ENCODE measurements at regions not wholly inside any gene's neighbourhood (a gene's known extent, or its start where the extent isn't known, plus 50 kb on each side); places are given as distances from the start of the nearest gene placed in this dataset.

DNA sequence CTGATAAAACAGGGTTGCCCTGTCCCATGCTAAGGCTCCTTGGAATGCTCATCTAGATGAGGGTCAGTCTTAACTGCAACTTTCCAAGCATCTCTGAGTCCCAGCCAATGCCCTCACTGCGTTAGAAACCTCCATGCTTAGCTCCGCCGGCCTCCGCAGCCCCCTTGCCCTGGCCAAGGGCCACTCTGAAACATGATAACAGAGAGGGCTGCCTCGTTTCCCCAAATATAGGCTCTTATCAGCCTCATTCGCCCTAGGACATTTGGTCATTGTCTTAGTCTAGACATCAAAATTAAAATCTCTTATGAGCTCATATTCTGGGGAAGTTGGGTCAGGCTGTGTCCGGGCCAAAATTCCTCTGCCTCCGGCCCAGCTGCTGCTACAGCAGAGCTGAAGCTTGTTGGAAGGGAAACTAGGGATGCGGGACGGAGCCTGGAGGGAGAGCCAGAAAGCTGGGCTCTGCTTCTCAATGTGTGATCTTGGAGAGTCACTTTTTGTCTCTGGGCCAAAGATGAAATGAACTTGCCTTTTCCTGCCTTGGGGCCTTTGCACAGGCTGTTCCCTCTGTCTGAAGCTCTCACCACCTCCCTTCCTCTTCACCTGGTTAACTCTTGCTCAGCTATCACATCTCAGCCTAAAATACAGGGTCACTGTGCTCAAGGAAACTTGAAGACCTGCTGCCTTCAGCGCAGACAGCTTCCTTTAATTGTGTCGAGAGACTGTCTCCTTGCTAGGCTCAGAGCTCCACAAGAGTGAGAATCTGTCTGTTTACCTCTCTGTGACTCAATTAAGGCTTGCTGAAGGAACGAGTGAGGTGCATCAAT, 191.3 kb downstream of the RGS3 start:
- H3K36me3 ChIP-seq (ENCODE audit: control insufficient read depth in 2 of 2, insufficient read depth in 2 of 2, low read length in 2 of 2), result no peaks in the 10 kb centered on the region
- no peaks in the 10 kb centered on the region for H3K9me3 ChIP-seq (ENCODE audit: control insufficient read depth in 2 of 2, low read length in 2 of 2)
- H3K27ac ChIP-seq (ENCODE audit: low read length), result peak overlapping the region; percentile 71
- peaks cover 28% of the 10 kb centered on the region for H3K4me1 ChIP-seq (ENCODE audit: control insufficient read depth, insufficient read depth, low read length)
- peak overlapping the region in 1 of 2 donors; percentile 42 for H3K9ac ChIP-seq (ENCODE audit: low read length in 2 of 2)
- H3K27me3 ChIP-seq (ENCODE audit: control insufficient read depth in 1 of 2, insufficient read depth in 2 of 2, low read length in 2 of 2), result peaks cover 0 to 6% of the 10 kb centered on the region in 2 donors
- H3K4me3 ChIP-seq (ENCODE audit: low read length in 2 of 2), result peak overlapping the region; percentile 4 to 35

DNA sequence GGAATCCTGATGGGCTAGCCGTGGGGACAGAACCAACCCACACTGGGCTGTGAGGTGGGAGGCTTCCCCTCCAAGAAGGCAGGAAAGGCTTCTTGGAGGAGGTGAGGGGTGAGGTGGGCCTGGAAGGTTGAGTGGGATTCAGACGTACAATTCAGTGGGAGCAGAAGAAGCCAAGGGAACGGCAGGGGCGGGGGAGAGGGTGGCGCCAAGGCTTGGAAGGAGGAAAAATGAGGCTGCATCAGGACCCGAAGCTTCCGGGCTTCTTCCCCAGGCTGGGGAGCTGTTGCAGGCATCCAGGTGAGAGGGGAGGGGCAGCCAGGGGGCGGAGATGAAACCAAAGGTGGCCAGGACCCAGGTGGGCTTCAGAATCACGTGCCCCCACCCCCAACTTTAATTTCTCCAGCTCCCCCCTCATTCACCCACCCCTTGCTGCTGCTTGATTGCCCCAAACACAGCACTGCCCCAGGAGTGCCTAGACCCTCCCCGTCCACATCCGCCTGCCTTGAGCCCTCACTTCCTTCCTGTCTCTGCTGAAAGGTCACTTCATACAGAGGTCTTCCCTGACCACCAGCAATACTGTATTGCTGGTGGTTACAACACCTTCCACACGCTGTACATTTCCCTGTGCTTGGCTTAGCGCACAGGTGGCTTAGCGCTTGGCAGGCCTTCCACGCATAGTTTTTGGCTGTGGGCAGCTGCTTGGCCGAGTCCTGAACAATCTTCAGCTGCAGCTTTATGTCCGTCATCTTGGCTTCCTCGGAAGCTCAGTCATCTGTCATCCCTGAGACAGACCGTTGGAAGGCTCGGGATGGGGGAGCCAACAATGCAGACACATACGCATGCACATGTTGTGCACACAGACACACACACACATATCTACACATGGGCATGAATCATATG, 193.5 kb downstream of the RGS3 start:
- no peak overlapping the region for H3K27ac ChIP-seq (ENCODE audit: low read length)
- no peaks in the 10 kb centered on the region for H3K9me3 ChIP-seq (ENCODE audit: control insufficient read depth in 2 of 2, low read length in 2 of 2)
- H3K4me1 ChIP-seq (ENCODE audit: control insufficient read depth, insufficient read depth, low read length), result peaks cover 28% of the 10 kb centered on the region
- no peaks in the 10 kb centered on the region for H3K36me3 ChIP-seq (ENCODE audit: control insufficient read depth in 2 of 2, insufficient read depth in 2 of 2, low read length in 2 of 2)
- peaks cover 0 to 13% of the 10 kb centered on the region in 2 donors for H3K27me3 ChIP-seq (ENCODE audit: control insufficient read depth in 1 of 2, insufficient read depth in 2 of 2, low read length in 2 of 2)
- H3K4me3 ChIP-seq (ENCODE audit: low read length in 2 of 2), result no peak overlapping the region
- H3K9ac ChIP-seq (ENCODE audit: low read length in 2 of 2), result no peak overlapping the region

- Histone ChIP-seq H3K27ac (ENCODE audit: low read length) (no peak overlapping the region), H3K36me3 (ENCODE audit: control insufficient read depth in 2 of 2, insufficient read depth in 2 of 2, low read length in 2 of 2) (no peaks in the 10 kb centered on the region), H3K4me3 (ENCODE audit: low read length in 2 of 2) (no peak overlapping the region), H3K9ac (ENCODE audit: low read length in 2 of 2) (peak overlapping the region in 1 of 2 donors; percentile 21), H3K4me1 (ENCODE audit: control insufficient read depth, insufficient read depth, low read length) (peaks cover 24% of the 10 kb centered on the region), H3K27me3 (ENCODE audit: control insufficient read depth in 1 of 2, insufficient read depth in 2 of 2, low read length in 2 of 2) (peaks cover 0 to 13% of the 10 kb centered on the region in 2 donors), H3K9me3 (ENCODE audit: control insufficient read depth in 2 of 2, low read length in 2 of 2) (no peaks in the 10 kb centered on the region)
Measured at GRCh38 chr9:113657765-113658544, 194.4 kb downstream of the RGS3 start.

DNA sequence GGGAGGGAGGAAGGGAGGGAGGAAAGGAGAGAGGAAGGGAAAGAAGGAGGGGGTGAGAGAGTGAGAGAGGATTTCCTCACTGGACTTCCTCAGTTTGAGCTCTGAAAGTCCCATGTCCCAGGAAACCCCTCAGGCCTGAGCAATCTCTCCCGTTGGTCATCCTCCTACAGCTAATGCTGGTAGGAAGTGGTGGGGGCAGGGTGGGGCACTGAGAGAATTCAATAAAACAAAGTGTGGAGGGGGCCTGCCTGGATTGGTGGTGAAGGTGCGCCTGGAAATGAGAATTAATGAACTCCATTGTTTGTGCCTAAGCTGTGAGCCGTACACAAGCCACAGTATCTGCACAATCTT, 195.0 kb downstream of the RGS3 start:
- peaks cover 0 to 15% of the 10 kb centered on the region in 2 donors for H3K27me3 ChIP-seq (ENCODE audit: control insufficient read depth in 1 of 2, insufficient read depth in 2 of 2, low read length in 2 of 2)
- H3K36me3 ChIP-seq (ENCODE audit: control insufficient read depth in 2 of 2, insufficient read depth in 2 of 2, low read length in 2 of 2), result no peaks in the 10 kb centered on the region
- H3K4me1 ChIP-seq (ENCODE audit: control insufficient read depth, insufficient read depth, low read length), result peaks cover 24% of the 10 kb centered on the region
- H3K9me3 ChIP-seq (ENCODE audit: control insufficient read depth in 2 of 2, low read length in 2 of 2), result no peaks in the 10 kb centered on the region
- H3K9ac ChIP-seq (ENCODE audit: low read length in 2 of 2), result no peak overlapping the region
- H3K27ac ChIP-seq (ENCODE audit: low read length), result no peak overlapping the region
- no peak overlapping the region for H3K4me3 ChIP-seq (ENCODE audit: low read length in 2 of 2)

GRCh38 chr9:113659039-113659438, 195.5 kb downstream of the RGS3 start:
- no peak overlapping the region for H3K4me3 ChIP-seq (ENCODE audit: low read length in 2 of 2)
- peaks cover 24% of the 10 kb centered on the region for H3K4me1 ChIP-seq (ENCODE audit: control insufficient read depth, insufficient read depth, low read length)
- H3K9me3 ChIP-seq (ENCODE audit: control insufficient read depth in 2 of 2, low read length in 2 of 2), result no peaks in the 10 kb centered on the region
- H3K9ac ChIP-seq (ENCODE audit: low read length in 2 of 2), result no peak overlapping the region
- peaks cover 0 to 15% of the 10 kb centered on the region in 2 donors for H3K27me3 ChIP-seq (ENCODE audit: control insufficient read depth in 1 of 2, insufficient read depth in 2 of 2, low read length in 2 of 2)
- no peaks in the 10 kb centered on the region for H3K36me3 ChIP-seq (ENCODE audit: control insufficient read depth in 2 of 2, insufficient read depth in 2 of 2, low read length in 2 of 2)
- H3K27ac ChIP-seq (ENCODE audit: low read length), result no peak overlapping the region

DNA sequence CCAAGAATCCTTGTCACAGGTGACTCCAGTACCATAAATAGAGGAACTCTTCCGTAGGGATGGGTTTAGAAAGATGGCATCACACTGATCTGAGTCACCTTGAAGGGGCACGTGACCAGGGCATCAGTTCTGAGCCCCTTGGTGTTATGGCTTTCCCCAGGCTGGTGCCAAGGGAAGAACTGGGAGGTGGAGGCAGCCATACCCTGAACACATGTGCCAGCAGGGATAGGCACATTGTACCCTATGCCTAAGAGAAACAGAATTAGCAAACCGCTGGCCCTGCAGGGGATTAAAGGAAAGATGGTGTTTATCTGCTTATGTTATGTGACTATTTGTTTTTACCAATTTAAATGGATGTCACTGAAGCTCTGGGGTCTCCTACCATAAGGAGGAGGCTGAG, 196.2 kb downstream of the RGS3 start:
- Histone ChIP-seq H3K9ac (ENCODE audit: low read length in 2 of 2) (no peak overlapping the region), H3K36me3 (ENCODE audit: control insufficient read depth in 2 of 2, insufficient read depth in 2 of 2, low read length in 2 of 2) (no peaks in the 10 kb centered on the region), H3K27ac (ENCODE audit: low read length) (no peak overlapping the region), H3K4me1 (ENCODE audit: control insufficient read depth, insufficient read depth, low read length) (peaks cover 17% of the 10 kb centered on the region), H3K27me3 (ENCODE audit: control insufficient read depth in 1 of 2, insufficient read depth in 2 of 2, low read length in 2 of 2) (peaks cover 0 to 15% of the 10 kb centered on the region in 2 donors), H3K4me3 (ENCODE audit: low read length in 2 of 2) (no peak overlapping the region), H3K9me3 (ENCODE audit: control insufficient read depth in 2 of 2, low read length in 2 of 2) (no peaks in the 10 kb centered on the region)

DNA sequence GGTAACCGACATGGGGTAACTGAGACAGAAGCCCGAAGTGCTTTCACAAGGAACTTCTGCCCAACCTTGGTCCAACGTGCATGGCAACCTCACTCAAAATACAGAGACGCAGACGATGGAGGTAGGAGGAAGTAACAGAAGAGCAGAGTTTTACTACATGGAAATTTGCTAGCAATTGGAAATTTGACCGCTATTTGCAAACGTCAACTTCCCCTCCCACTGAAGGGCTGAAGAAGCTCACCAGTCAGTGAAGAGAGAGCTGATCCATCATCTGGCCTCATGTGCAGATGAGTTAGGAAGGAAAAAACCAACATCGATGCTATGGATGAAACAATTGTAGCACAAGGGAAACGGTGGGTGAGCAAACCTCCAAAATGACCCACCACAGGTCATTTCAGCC, 196.7 kb downstream of the RGS3 start:
- no peak overlapping the region for H3K4me3 ChIP-seq (ENCODE audit: low read length in 2 of 2)
- H3K27ac ChIP-seq (ENCODE audit: low read length), result no peak overlapping the region
- H3K9ac ChIP-seq (ENCODE audit: low read length in 2 of 2), result no peak overlapping the region
- H3K27me3 ChIP-seq (ENCODE audit: control insufficient read depth in 1 of 2, insufficient read depth in 2 of 2, low read length in 2 of 2), result peaks cover 0 to 15% of the 10 kb centered on the region in 2 donors
- H3K4me1 ChIP-seq (ENCODE audit: control insufficient read depth, insufficient read depth, low read length), result peaks cover 12% of the 10 kb centered on the region
- H3K36me3 ChIP-seq (ENCODE audit: control insufficient read depth in 2 of 2, insufficient read depth in 2 of 2, low read length in 2 of 2), result no peaks in the 10 kb centered on the region
- H3K9me3 ChIP-seq (ENCODE audit: control insufficient read depth in 2 of 2, low read length in 2 of 2), result no peaks in the 10 kb centered on the region

DNA sequence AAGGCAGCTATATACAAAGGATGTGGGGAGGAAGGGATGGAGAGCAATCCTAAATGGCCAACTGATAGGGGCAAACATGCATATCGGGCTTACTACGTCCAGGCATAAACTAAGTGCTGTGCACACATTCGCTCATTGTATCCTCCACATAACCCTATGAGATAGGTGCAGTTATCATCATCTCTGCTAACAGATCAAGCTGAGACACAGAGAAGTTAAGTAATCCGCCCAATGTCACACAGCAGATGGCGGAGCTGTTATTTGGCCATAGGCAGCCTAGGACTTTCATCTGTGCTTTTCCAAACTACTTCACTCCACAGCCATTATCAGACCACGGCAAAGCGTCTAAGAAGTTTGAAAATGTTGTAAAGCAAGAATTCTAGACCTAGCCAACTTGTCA, 197.5 kb downstream of the RGS3 start:
- Histone ChIP-seq H3K9ac (ENCODE audit: low read length in 2 of 2) (no peak overlapping the region), H3K4me1 (ENCODE audit: control insufficient read depth, insufficient read depth, low read length) (peaks cover 9% of the 10 kb centered on the region), H3K27ac (ENCODE audit: low read length) (no peak overlapping the region), H3K36me3 (ENCODE audit: control insufficient read depth in 2 of 2, insufficient read depth in 2 of 2, low read length in 2 of 2) (no peaks in the 10 kb centered on the region), H3K9me3 (ENCODE audit: control insufficient read depth in 2 of 2, low read length in 2 of 2) (no peaks in the 10 kb centered on the region), H3K27me3 (ENCODE audit: control insufficient read depth in 1 of 2, insufficient read depth in 2 of 2, low read length in 2 of 2) (peaks cover 0 to 15% of the 10 kb centered on the region in 2 donors), H3K4me3 (ENCODE audit: low read length in 2 of 2) (no peak overlapping the region)

GRCh38 chr9:113664181-113664875, 200.8 kb downstream of the RGS3 start:
- Histone ChIP-seq H3K9me3 (ENCODE audit: control insufficient read depth in 2 of 2, low read length in 2 of 2) (no peaks in the 10 kb centered on the region), H3K27ac (ENCODE audit: low read length) (no peak overlapping the region), H3K27me3 (ENCODE audit: control insufficient read depth in 1 of 2, insufficient read depth in 2 of 2, low read length in 2 of 2) (peaks cover 0 to 11% of the 10 kb centered on the region in 2 donors), H3K4me3 (ENCODE audit: low read length in 2 of 2) (no peak overlapping the region), H3K4me1 (ENCODE audit: control insufficient read depth, insufficient read depth, low read length) (no peaks in the 10 kb centered on the region), H3K9ac (ENCODE audit: low read length in 2 of 2) (no peak overlapping the region), H3K36me3 (ENCODE audit: control insufficient read depth in 2 of 2, insufficient read depth in 2 of 2, low read length in 2 of 2) (no peaks in the 10 kb centered on the region)

DNA sequence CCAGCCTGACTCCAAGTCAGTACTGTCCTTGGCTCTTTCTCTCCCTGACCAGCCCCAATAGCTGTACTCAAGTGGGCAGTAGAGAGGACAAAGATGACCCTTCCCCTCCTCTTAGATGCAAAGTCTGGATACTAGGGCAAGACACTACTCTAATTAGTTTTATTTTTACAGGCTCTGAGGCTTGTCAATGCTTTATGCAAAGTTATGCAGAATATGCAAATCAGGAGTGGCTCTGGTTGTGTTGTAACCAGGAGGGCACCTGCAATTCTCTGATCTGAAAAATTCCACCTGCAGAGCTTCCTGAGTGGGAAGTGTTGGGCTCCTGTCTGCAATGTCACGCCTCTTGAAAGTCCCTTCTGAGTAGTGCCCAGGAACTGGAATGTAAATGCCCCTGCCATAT, 201.5 kb downstream of the RGS3 start:
- H3K9ac ChIP-seq (ENCODE audit: low read length in 2 of 2), result no peak overlapping the region
- peaks cover 0 to 7% of the 10 kb centered on the region in 2 donors for H3K27me3 ChIP-seq (ENCODE audit: control insufficient read depth in 1 of 2, insufficient read depth in 2 of 2, low read length in 2 of 2)
- H3K4me1 ChIP-seq (ENCODE audit: control insufficient read depth, insufficient read depth, low read length), result no peaks in the 10 kb centered on the region
- no peak overlapping the region for H3K27ac ChIP-seq (ENCODE audit: low read length)
- H3K36me3 ChIP-seq (ENCODE audit: control insufficient read depth in 2 of 2, insufficient read depth in 2 of 2, low read length in 2 of 2), result no peaks in the 10 kb centered on the region
- H3K4me3 ChIP-seq (ENCODE audit: low read length in 2 of 2), result no peak overlapping the region
- no peaks in the 10 kb centered on the region for H3K9me3 ChIP-seq (ENCODE audit: control insufficient read depth in 2 of 2, low read length in 2 of 2)

All from stomach smooth muscle (tissue), 2 donors.